CD4-positive, alpha-beta T cell treated with Interleukin-17A for 4 hours (primary cell): ENCODE measurements at regions not wholly inside any gene's neighbourhood (a gene's known extent, or its start where the extent isn't known, plus 50 kb on each side); places are given as distances from the start of the nearest gene placed in this dataset.
"Not testable (repeated sequence)": the region's sequence is repeated elsewhere in the genome, so short reads cannot be mapped to it uniquely, and the experiment has no call there.

ENCODE experiments used
- DNase-seq: peaks from one replicate; pipeline ENCODE4 v3.0.0-alpha.2; 2020; ENCODE audit warnings: mixed read lengths

DNA sequence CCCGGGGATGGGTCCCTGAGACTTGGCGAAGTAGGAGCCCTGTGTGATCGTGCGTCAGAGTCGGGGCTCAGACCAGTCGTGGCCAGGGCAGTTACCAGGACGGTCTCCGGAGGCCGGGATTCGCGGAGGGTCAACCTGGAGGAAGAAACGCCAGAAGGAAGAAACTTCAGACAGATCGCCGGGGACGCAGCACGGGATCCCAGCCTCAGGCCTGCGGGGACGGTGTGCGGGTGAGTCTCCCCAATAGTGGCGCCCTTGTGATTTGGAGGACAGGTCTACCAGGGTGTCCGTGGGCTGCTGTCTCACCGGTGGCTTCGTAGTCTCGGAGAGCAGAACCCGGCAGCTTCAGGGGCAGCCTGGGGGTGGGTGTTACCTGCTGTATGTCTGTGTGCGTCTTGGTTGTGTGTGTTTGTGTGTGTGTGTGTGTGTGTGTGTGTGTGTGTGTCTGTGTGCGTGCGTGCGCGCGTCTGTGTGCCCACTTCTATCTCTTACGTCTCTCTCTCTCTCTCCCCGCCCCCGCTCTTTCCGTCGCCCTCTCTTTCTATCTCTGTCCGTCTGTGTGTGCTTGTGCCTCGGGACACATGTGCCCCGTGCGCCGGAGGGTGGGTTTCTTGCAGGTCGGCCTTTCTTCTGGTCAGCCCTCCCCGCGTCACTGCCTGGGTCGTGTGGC lies 1406.4 kb upstream of the PCDH10 start:
- not testable (repeated sequence) for DNase-seq

DNA sequence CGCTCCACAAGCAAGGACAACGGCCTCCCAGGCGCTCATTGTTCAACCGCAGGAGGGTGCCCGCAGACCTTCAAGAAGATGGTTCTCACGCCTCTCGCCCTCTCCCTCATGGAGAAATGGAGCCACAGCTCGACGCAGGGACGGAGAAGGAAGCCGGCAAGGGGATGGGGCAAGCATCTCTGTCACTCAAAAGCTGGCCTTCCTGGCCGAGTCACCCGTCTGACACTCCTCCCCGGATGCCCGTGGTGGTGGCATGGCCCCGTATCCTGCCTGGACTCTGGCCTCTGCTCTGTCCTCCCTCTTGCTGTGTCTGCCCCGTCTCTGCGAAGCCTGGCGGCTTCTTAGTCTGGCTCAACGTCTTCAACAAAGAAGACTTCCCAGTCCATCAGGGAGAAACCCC lies 1405.7 kb upstream of the PCDH10 start:
- DNase-seq = not testable (repeated sequence)

DNA sequence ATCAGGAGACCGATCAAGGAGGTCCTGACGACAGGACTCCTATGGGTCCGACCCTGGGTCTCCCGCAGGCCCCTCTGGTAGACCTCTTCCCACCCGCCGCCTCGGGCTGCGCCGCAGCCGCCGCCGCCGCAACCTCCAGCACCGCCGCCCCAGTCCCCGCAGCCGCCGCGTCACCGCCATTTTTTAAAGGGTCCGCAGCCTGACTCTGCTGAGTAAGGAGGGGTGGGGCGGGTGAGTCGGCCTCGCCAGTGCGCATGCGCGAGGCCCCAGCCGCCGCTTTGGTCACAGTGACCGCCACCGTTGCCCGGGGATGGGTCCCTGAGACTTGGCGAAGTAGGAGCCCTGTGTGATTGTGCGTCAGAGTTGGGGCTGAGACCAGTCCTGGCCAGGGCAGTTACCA lies 1401.9 kb upstream of the PCDH10 start:
- DNase-seq = not testable (repeated sequence)

DNA sequence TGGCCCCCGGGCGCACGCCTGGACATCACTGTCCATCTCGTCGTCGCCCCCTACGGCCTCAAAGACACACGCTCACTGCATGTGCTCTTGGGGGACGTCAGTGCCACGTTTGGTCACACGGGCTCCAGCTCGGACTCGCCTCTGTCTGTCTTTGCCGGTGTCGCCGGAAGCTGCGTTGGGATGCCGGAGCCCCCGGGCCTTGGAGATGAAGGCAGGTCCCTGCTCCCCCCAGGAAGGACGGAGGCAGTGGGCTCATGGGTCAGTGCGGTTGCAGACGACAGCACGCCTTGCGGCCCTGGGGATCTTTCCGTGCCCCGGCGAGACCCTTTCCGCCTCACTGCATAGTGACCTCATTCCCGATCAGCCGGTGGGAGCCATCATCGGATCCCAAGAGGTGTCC lies 1399.9 kb upstream of the PCDH10 start:
- DNase-seq = not testable (repeated sequence)

DNA sequence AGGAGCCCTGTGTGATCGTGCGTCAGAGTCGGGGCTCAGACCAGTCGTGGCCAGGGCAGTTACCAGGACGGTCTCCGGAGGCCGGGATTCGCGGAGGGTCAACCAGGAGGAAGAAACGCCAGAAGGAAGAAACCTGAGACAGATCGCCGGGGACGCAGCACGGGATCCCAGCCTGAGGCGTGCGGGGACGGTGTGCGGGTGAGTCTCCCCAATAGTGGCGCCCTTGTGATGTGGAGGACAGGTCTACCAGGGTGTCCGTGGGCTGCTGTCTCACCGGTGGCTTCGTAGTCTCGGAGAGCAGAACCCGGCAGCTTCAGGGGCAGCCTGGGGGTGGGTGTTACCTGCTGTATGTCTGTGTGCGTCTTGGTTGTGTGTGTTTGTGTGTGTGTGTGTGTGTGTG lies 1399.1 kb upstream of the PCDH10 start:
- not testable (repeated sequence) for DNase-seq

DNA sequence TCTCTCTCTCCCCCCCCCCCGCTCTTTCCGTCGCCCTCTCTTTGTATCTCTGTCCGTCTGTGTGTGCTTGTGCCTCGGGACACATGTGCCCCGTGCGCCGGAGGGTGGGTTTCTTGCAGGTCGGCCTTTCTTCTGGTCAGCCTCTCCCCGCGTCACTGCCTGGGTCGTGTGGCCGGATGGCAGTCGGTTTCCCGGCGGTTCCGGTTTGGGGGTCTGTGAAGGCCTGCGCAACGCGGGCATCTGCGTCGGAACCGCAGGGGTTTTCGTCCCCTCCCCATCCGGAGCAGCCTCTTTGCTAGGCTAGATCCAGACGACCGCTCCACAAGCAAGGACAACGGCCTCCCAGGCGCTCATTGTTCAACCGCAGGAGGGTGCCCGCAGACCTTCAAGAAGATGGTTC lies 1398.6 kb upstream of the PCDH10 start:
- DNase-seq = not testable (repeated sequence)

DNA sequence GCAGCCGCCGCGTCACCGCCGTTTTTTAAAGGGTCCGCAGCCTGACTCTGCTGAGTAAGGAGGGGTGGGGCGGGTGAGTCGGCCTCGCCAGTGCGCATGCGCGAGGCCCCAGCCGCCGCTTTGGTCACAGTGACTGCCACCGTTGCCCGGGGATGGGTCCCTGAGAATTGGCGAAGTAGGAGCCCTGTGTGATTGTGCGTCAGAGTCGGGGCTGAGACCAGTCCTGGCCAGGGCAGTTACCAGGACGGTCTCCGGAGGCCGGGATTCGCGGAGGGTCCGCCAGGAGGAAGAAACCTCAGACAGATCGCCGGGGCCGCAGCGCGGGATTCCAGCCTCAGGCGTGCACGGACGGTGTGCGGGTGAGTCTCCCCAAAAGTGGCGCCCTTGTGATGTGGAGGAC lies 1386.9 kb upstream of the PCDH10 start:
- not testable (repeated sequence) for DNase-seq

DNA sequence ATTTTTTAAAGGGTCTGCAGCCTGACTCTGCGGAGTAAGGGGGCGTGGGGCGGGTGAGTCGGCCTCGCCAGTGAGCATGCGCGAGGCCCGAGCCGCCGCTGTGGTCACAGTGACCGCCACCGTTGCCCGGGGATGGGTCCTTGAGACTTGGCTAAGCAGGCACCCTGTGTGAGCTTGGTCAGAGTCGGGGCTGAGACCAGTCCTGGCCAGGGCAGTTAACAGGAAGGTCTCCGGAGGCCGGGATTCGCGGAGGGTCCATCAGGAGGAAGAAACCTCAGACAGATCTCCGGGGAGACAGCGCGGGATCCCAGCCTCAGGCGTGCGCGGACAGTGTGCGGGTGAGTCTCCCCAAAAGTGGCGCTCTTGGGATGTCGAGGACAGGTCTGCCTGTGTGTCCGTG lies 1384.4 kb upstream of the PCDH10 start:
- no peak for DNase-seq

DNA sequence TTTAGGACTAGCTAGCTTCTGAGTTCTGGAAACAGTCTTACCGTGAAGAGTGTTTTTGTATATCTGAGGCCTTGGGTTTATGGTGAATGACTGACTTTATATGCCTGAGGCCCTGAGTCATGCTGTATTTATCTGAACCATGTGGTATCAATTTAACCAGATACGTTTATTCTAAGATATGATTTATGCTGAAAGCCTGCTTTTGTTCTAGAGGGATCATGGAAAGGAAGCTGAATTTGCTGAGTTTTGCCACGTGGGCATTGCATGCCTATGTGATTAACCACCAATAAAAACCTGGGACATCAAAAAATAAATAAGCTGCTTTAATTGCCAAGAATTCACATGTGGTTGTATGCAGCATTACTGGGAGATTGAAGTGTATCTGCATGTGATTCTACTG lies 1374.7 kb upstream of the PCDH10 start:
- DNase-seq = not testable (repeated sequence)

DNA sequence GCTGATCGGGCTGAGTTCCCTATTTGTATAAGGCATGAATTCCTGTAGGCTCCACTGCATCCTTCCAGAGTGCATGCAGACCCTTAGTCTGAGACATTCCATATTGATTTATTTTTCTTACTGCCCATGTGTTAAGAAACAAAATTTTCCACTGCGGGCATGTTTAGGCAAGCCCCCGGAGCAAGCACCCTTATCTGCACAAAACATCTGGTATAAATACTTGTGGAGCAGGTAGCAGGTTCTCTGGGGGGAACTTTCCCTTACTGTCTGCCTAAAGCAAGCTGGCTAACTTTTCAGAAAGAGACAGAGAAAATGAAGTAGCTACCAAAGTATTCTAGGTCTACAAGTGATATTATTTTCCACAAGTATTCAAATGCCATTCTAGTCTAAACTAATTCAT lies 1338.5 kb upstream of the PCDH10 start:
- not testable (repeated sequence) for DNase-seq
